ENCODE measurements at regions not wholly inside any gene's neighbourhood (a gene's known extent, or its start where the extent isn't known, plus 50 kb on each side); places are given as distances from the start of the nearest gene placed in this dataset.

- DNase-seq (no peak), ATAC-seq (no peak)
- H3K4me1 Mint-ChIP-seq (ENCODE audit: low read depth): no peaks in the 10 kb centered on the region
- H3K9me3 Mint-ChIP-seq: no peaks in the 10 kb centered on the region
- no peaks in the 10 kb centered on the region for H3K36me3 Mint-ChIP-seq (ENCODE audit: insufficient read depth)
- no peak overlapping the region for H3K4me3 Mint-ChIP-seq
- no peaks in the 10 kb centered on the region for H3K27me3 Mint-ChIP-seq (ENCODE audit: low read depth)
Measured at GRCh38 chr16:72295914-72296313, 124.0 kb upstream of the PMFBP1 start.

- Mint-ChIP-seq H3K9me3 (no peaks in the 10 kb centered on the region), H3K4me3 (no peak overlapping the region), H3K4me1 (ENCODE audit: low read depth) (no peaks in the 10 kb centered on the region), H3K36me3 (ENCODE audit: insufficient read depth) (no peaks in the 10 kb centered on the region), H3K27me3 (ENCODE audit: low read depth) (no peaks in the 10 kb centered on the region)
- no peak for DNase-seq
- no peak for ATAC-seq
Measured at GRCh38 chr16:72291531-72291981, 119.6 kb upstream of the PMFBP1 start.

GRCh38 chr16:72291121-72291520, 119.2 kb upstream of the PMFBP1 start:
- H3K4me1 Mint-ChIP-seq (ENCODE audit: low read depth): no peaks in the 10 kb centered on the region
- H3K36me3 Mint-ChIP-seq (ENCODE audit: insufficient read depth): no peaks in the 10 kb centered on the region
- H3K4me3 Mint-ChIP-seq: no peak overlapping the region
- no peaks in the 10 kb centered on the region for H3K9me3 Mint-ChIP-seq
- DNase-seq (no peak), ATAC-seq (no peak)
- no peaks in the 10 kb centered on the region for H3K27me3 Mint-ChIP-seq (ENCODE audit: low read depth)

- H3K9me3 Mint-ChIP-seq: no peaks in the 10 kb centered on the region
- H3K4me3 Mint-ChIP-seq: no peak overlapping the region
- H3K4me1 Mint-ChIP-seq (ENCODE audit: low read depth): no peaks in the 10 kb centered on the region
- H3K36me3 Mint-ChIP-seq (ENCODE audit: insufficient read depth): no peaks in the 10 kb centered on the region
- DNase-seq: no peak
- ATAC-seq: no peak
- no peaks in the 10 kb centered on the region for H3K27me3 Mint-ChIP-seq (ENCODE audit: low read depth)
Measured at GRCh38 chr16:72287649-72288048, 115.7 kb upstream of the PMFBP1 start.

DNA sequence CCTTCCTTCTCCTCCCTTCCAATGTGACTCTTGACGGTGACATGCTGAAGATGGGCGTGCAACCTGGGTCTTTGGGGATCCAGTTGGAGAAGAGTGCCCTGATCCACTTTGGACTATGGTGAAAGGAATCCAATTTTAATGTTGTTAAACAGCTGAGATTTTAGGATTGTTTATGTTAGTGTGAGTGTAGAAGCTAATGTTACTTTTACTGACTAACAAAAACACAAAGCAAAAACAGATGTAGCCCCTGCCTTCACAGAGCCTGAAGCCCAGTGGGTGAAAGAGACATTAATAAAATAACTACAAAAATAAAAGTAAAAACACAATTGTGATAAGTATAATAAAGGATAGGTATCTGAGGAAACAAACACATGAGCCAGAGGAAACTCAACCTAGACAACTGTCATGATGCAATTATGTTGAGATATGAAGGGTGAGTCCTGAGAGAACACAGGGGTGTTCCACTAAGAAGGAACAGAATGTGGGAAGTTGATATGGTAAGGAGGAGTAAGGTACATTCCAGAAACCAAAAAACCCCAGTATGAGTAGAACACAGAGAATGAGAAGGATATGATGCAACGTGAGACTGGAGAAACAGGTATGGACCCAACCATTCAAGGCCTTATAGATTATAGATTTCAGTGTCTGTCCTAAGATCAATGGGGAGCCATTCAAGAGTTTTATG, 115.1 kb upstream of the PMFBP1 start:
- Mint-ChIP-seq H3K36me3 (ENCODE audit: insufficient read depth) (no peaks in the 10 kb centered on the region), H3K9me3 (no peaks in the 10 kb centered on the region), H3K27me3 (ENCODE audit: low read depth) (no peaks in the 10 kb centered on the region), H3K4me3 (no peak overlapping the region), H3K4me1 (ENCODE audit: low read depth) (no peaks in the 10 kb centered on the region)
- DNase-seq: no peak
- ATAC-seq: no peak

DNA sequence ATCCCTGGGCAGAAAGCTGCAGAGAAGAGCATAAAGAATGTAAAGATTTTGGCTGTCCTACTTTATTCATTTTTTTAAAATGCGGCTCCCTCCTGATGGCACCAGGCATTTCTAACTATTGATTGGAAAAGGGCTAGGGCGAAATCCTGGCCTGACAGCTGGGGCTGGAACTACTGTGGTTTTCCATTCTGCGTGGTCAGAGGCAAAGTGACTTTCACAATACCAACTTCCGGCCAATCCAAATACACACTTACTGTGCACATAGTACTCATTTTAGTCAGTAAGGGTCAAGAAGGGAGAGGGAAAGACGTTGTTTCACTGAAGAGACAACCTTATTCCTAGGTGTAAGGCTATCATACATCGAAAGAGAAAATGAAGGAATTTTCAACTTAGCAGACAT, 113.8 kb upstream of the PMFBP1 start:
- no peak for ATAC-seq
- DNase-seq: no peak
- Mint-ChIP-seq H3K4me3 (no peak overlapping the region), H3K27me3 (ENCODE audit: low read depth) (no peaks in the 10 kb centered on the region), H3K36me3 (ENCODE audit: insufficient read depth) (no peaks in the 10 kb centered on the region), H3K9me3 (no peaks in the 10 kb centered on the region), H3K4me1 (ENCODE audit: low read depth) (no peaks in the 10 kb centered on the region)

DNA sequence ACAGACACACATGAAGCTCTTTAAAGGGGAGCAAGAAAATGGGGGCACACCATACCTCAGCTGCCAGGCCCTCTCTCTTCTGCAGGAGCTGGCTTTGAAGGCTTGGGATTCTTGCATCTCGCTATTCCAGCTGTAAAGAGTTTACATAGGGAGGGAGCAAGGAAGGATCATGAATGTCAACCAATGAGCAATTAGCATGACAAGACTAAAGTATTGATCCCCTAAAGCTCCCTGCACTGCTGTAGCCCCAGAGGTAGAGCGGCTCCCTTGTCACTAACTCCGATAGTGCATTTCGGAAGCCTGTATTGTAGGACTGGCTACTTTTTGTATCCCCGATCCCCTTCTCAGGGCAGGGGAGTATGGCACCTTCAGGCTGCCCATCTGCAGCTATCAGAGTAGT, 113.4 kb upstream of the PMFBP1 start:
- H3K4me3 Mint-ChIP-seq: no peak overlapping the region
- H3K36me3 Mint-ChIP-seq (ENCODE audit: insufficient read depth): no peaks in the 10 kb centered on the region
- ATAC-seq (no peak), DNase-seq (no peak)
- no peaks in the 10 kb centered on the region for H3K9me3 Mint-ChIP-seq
- no peaks in the 10 kb centered on the region for H3K27me3 Mint-ChIP-seq (ENCODE audit: low read depth)
- H3K4me1 Mint-ChIP-seq (ENCODE audit: low read depth): no peaks in the 10 kb centered on the region

DNA sequence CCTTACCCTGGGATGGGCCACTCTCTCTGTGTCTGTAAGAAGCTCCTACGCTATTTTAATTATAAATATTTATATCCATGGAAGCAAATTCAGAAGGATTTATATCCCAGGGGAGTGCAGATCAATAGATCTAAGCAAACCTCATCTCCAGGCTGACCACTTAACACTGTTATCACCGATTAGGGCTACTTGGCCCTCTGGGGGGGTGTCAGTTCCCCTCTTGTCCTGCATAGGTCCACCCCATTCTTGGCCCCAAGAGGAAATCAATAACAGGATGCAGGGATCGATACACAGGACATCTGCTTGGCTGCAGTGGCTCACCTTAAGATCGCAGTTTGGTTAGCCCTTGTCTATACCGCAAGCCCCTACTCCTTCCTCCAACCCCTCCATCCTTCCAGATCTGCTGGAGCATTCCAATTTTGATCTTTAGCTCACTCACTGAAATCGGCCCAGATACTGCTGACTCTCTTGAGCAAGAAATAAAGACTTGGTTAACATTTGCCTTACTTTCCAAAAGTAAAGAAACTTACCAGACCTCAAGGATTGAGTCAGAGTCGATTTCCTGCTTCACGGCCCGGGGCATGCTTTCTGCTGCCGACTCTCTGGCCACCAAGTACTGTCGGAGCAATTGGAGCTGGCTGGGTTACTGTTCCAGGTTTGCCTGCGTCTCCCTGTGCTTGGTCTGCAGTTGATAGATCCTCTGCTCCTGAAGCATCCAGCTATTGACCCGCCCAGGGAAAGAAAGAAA, 112.3 kb upstream of the PMFBP1 start:
- H3K9me3 Mint-ChIP-seq: no peaks in the 10 kb centered on the region
- H3K27me3 Mint-ChIP-seq (ENCODE audit: low read depth): no peaks in the 10 kb centered on the region
- no peaks in the 10 kb centered on the region for H3K4me1 Mint-ChIP-seq (ENCODE audit: low read depth)
- no peaks in the 10 kb centered on the region for H3K36me3 Mint-ChIP-seq (ENCODE audit: insufficient read depth)
- H3K4me3 Mint-ChIP-seq: no peak overlapping the region
- DNase-seq (no peak), ATAC-seq (no peak)

GRCh38 chr16:72282362-72282761, 110.4 kb upstream of the PMFBP1 start:
- ATAC-seq (no peak), DNase-seq (no peak)
- Mint-ChIP-seq H3K4me3 (no peak overlapping the region), H3K27me3 (ENCODE audit: low read depth) (no peaks in the 10 kb centered on the region), H3K36me3 (ENCODE audit: insufficient read depth) (no peaks in the 10 kb centered on the region), H3K9me3 (no peaks in the 10 kb centered on the region), H3K4me1 (ENCODE audit: low read depth) (no peaks in the 10 kb centered on the region)

DNA sequence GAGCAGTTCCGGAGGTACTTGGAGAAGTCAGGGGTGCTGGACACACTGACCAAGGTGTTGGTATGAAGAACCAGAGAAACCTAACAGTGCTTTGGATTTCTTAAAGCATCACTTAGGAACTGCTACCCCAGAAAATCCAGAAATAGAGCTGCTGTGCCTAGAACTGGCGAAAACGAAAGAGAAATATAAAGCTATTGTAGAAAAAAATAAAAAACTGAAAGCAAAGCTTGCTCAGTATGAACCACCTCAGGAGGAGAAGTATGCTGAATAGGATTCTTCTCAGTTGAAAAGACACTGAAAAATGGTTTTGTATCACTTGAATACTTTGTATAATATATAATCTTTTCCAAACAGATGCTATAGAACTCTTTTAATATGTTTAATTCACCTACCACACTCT, 106.3 kb upstream of the PMFBP1 start:
- DNase-seq: no peak
- H3K4me3 Mint-ChIP-seq: no peak overlapping the region
- no peaks in the 10 kb centered on the region for H3K36me3 Mint-ChIP-seq (ENCODE audit: insufficient read depth)
- H3K4me1 Mint-ChIP-seq (ENCODE audit: low read depth): no peaks in the 10 kb centered on the region
- H3K9me3 Mint-ChIP-seq: no peaks in the 10 kb centered on the region
- ATAC-seq: no peak
- H3K27me3 Mint-ChIP-seq (ENCODE audit: low read depth): no peaks in the 10 kb centered on the region

GRCh38 chr16:72277749-72278148, 105.8 kb upstream of the PMFBP1 start:
- H3K4me3 Mint-ChIP-seq: no peak overlapping the region
- no peak for DNase-seq
- no peaks in the 10 kb centered on the region for H3K27me3 Mint-ChIP-seq (ENCODE audit: low read depth)
- H3K9me3 Mint-ChIP-seq: no peaks in the 10 kb centered on the region
- no peaks in the 10 kb centered on the region for H3K36me3 Mint-ChIP-seq (ENCODE audit: insufficient read depth)
- no peaks in the 10 kb centered on the region for H3K4me1 Mint-ChIP-seq (ENCODE audit: low read depth)
- ATAC-seq: no peak

- ATAC-seq (no peak), DNase-seq (no peak)
- Mint-ChIP-seq H3K4me1 (ENCODE audit: low read depth) (no peaks in the 10 kb centered on the region), H3K9me3 (no peaks in the 10 kb centered on the region), H3K4me3 (no peak overlapping the region), H3K36me3 (ENCODE audit: insufficient read depth) (no peaks in the 10 kb centered on the region), H3K27me3 (ENCODE audit: low read depth) (no peaks in the 10 kb centered on the region)
Measured at GRCh38 chr16:72271699-72272240, 99.8 kb upstream of the PMFBP1 start.

- Mint-ChIP-seq H3K4me3 (no peak overlapping the region), H3K4me1 (ENCODE audit: low read depth) (no peaks in the 10 kb centered on the region), H3K36me3 (ENCODE audit: insufficient read depth) (no peaks in the 10 kb centered on the region), H3K27me3 (ENCODE audit: low read depth) (no peaks in the 10 kb centered on the region), H3K9me3 (no peaks in the 10 kb centered on the region)
- no peak for ATAC-seq
- no peak for DNase-seq
Measured at GRCh38 chr16:72270531-72270930, 98.6 kb upstream of the PMFBP1 start.

GRCh38 chr16:72266836-72267235, 94.9 kb upstream of the PMFBP1 start:
- Mint-ChIP-seq H3K4me1 (ENCODE audit: low read depth) (no peaks in the 10 kb centered on the region), H3K36me3 (ENCODE audit: insufficient read depth) (no peaks in the 10 kb centered on the region), H3K27me3 (ENCODE audit: low read depth) (no peaks in the 10 kb centered on the region), H3K9me3 (no peaks in the 10 kb centered on the region), H3K4me3 (no peak overlapping the region)
- no peak for DNase-seq
- no peak for ATAC-seq

DNA sequence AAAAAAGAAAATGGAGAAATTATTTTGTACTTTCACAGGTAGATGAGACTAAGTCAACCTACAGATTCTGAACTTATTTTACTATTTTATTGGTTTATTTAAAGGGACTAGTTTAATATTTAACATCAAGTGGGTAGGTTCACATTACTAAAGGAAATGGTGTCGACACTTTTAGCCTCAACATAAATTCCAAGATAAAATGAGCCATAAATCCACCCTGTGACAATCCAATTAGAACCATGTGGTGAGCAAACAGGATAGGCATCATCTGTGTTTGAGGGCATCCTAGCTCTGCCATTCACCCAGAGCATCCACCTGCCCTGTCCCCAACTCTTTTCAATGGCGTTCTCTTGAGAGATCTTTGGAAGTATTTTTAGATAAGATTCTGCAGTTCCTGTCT, 92.8 kb upstream of the PMFBP1 start:
- no peaks in the 10 kb centered on the region for H3K36me3 Mint-ChIP-seq (ENCODE audit: insufficient read depth)
- no peak overlapping the region for H3K4me3 Mint-ChIP-seq
- no peaks in the 10 kb centered on the region for H3K4me1 Mint-ChIP-seq (ENCODE audit: low read depth)
- DNase-seq (no peak), ATAC-seq (no peak)
- H3K27me3 Mint-ChIP-seq (ENCODE audit: low read depth): no peaks in the 10 kb centered on the region
- no peaks in the 10 kb centered on the region for H3K9me3 Mint-ChIP-seq

Measured in activated T-cell treated with anti-CD3 and anti-CD28 coated beads, Interleukin-2, amount 50 U/mL, for 4 hours (primary cell).